Muscle layer of colon (tissue), 2 donors: ENCODE measurements at regions not wholly inside any gene's neighbourhood (a gene's known extent, or its start where the extent isn't known, plus 50 kb on each side); places are given as distances from the start of the nearest gene placed in this dataset.
"Not testable (repeated sequence)": the region's sequence is repeated elsewhere in the genome, so short reads cannot be mapped to it uniquely, and the experiment has no call there.

Experiments
- H3K27ac ChIP-seq: one replicate; pipeline ENCODE4 v1.7.0; 2013; ENCODE audit warnings: low read depth, mild to moderate bottlenecking, low read length, moderate library complexity
- H3K27me3 ChIP-seq, 2 donors: one replicate each; pipeline ENCODE4 v1.7.0; 2013; ENCODE audit warnings: low read length in 2 of 2, mild to moderate bottlenecking in 2 of 2; ENCODE audit not compliant: insufficient read depth in 2 of 2, control insufficient read depth in 1 of 2
- H3K36me3 ChIP-seq: one replicate; pipeline ENCODE4 v1.7.0; 2013; ENCODE audit warnings: mild to moderate bottlenecking, low read length; ENCODE audit not compliant: insufficient read depth
- H3K4me1 ChIP-seq: one replicate; pipeline ENCODE4 v1.7.0; 2013; ENCODE audit warnings: mild to moderate bottlenecking, low read length; ENCODE audit not compliant: insufficient read depth
- H3K4me3 ChIP-seq, 2 donors: one replicate each; pipeline ENCODE4 v1.7.0; 2013; ENCODE audit warnings: low read length in 2 of 2, low read depth in 1 of 2, mild to moderate bottlenecking in 1 of 2, moderate library complexity in 1 of 2
- H3K9ac ChIP-seq: one replicate; pipeline ENCODE4 v1.7.0; 2013; ENCODE audit warnings: low read length
- H3K9me3 ChIP-seq: one replicate; pipeline ENCODE4 v1.7.0; 2013; ENCODE audit warnings: mild to moderate bottlenecking, low read length
- donor health status: abdominal sarcoma.
- donor health status: Adenocarcinoma of cecum.

GRCh38 chr5:116885825-116886224 lies 311.2 kb upstream of the SEMA6A start:
- no peaks in the 10 kb centered on the region for H3K4me1 ChIP-seq
- no peaks in the 10 kb centered on the region for H3K27me3 ChIP-seq
- H3K4me3 ChIP-seq = no peak overlapping the region
- no peak overlapping the region for H3K9ac ChIP-seq
- no peaks in the 10 kb centered on the region for H3K9me3 ChIP-seq
- H3K36me3 ChIP-seq = no peaks in the 10 kb centered on the region
- H3K27ac ChIP-seq = no peak overlapping the region

GRCh38 chr5:116883875-116884274 lies 309.3 kb upstream of the SEMA6A start:
- H3K9me3 ChIP-seq = no peaks in the 10 kb centered on the region
- H3K36me3 ChIP-seq = no peaks in the 10 kb centered on the region
- no peaks in the 10 kb centered on the region for H3K27me3 ChIP-seq
- H3K4me3 ChIP-seq = no peak overlapping the region
- no peaks in the 10 kb centered on the region for H3K4me1 ChIP-seq
- no peak overlapping the region for H3K27ac ChIP-seq
- no peak overlapping the region for H3K9ac ChIP-seq

GRCh38 chr5:116881921-116882531 lies 307.4 kb upstream of the SEMA6A start:
- no peaks in the 10 kb centered on the region for H3K36me3 ChIP-seq
- no peaks in the 10 kb centered on the region for H3K9me3 ChIP-seq
- no peaks in the 10 kb centered on the region for H3K27me3 ChIP-seq
- H3K4me1 ChIP-seq = no peaks in the 10 kb centered on the region
- H3K4me3 ChIP-seq = no peak overlapping the region
- H3K27ac ChIP-seq = no peak overlapping the region
- no peak overlapping the region for H3K9ac ChIP-seq

- Histone ChIP-seq H3K4me1 (no peaks in the 10 kb centered on the region), H3K9ac (no peak overlapping the region), H3K27me3 (no peaks in the 10 kb centered on the region), H3K4me3 (no peak overlapping the region), H3K27ac (no peak overlapping the region), H3K36me3 (no peaks in the 10 kb centered on the region), H3K9me3 (no peaks in the 10 kb centered on the region)
These were observed 306.0 kb upstream of the SEMA6A start for GRCh38 chr5:116880601-116881000.

- Histone ChIP-seq H3K4me1 (no peaks in the 10 kb centered on the region), H3K9ac (no peak overlapping the region), H3K36me3 (no peaks in the 10 kb centered on the region), H3K27ac (no peak overlapping the region), H3K27me3 (no peaks in the 10 kb centered on the region), H3K4me3 (no peak overlapping the region), H3K9me3 (no peaks in the 10 kb centered on the region)
These were observed 305.5 kb upstream of the SEMA6A start for GRCh38 chr5:116880150-116880549.

- Histone ChIP-seq H3K27me3 (no peaks in the 10 kb centered on the region), H3K9ac (no peak overlapping the region), H3K4me3 (no peak overlapping the region), H3K9me3 (no peaks in the 10 kb centered on the region), H3K27ac (no peak overlapping the region), H3K4me1 (no peaks in the 10 kb centered on the region), H3K36me3 (no peaks in the 10 kb centered on the region)
These were observed 301.7 kb upstream of the SEMA6A start for GRCh38 chr5:116876240-116876840.

- Histone ChIP-seq H3K4me1 (no peaks in the 10 kb centered on the region), H3K4me3 (no peak overlapping the region), H3K9ac (no peak overlapping the region), H3K9me3 (no peaks in the 10 kb centered on the region), H3K27ac (no peak overlapping the region), H3K27me3 (no peaks in the 10 kb centered on the region), H3K36me3 (no peaks in the 10 kb centered on the region)
These were observed 298.4 kb upstream of the SEMA6A start for GRCh38 chr5:116872986-116873385.

- no peaks in the 10 kb centered on the region for H3K9me3 ChIP-seq
- no peaks in the 10 kb centered on the region for H3K36me3 ChIP-seq
- no peaks in the 10 kb centered on the region for H3K4me1 ChIP-seq
- no peak overlapping the region for H3K27ac ChIP-seq
- H3K9ac ChIP-seq = no peak overlapping the region
- H3K27me3 ChIP-seq = no peaks in the 10 kb centered on the region
- no peak overlapping the region for H3K4me3 ChIP-seq
These were observed 297.9 kb upstream of the SEMA6A start for GRCh38 chr5:116872486-116872885.

GRCh38 chr5:116867825-116868224 lies 293.2 kb upstream of the SEMA6A start:
- H3K36me3 ChIP-seq, H3K4me1 ChIP-seq, H3K9ac ChIP-seq, H3K27ac ChIP-seq, H3K4me3 ChIP-seq, H3K9me3 ChIP-seq, H3K27me3 ChIP-seq: not testable (repeated sequence)

- Histone ChIP-seq H3K4me1 (no peaks in the 10 kb centered on the region), H3K27ac (no peak overlapping the region), H3K36me3 (no peaks in the 10 kb centered on the region), H3K4me3 (no peak overlapping the region), H3K27me3 (no peaks in the 10 kb centered on the region), H3K9me3 (no peaks in the 10 kb centered on the region), H3K9ac (no peak overlapping the region)
These were observed 291.0 kb upstream of the SEMA6A start for GRCh38 chr5:116865651-116866050.

GRCh38 chr5:116864838-116865190 lies 290.2 kb upstream of the SEMA6A start:
- no peak overlapping the region for H3K27ac ChIP-seq
- H3K9ac ChIP-seq = no peak overlapping the region
- no peaks in the 10 kb centered on the region for H3K36me3 ChIP-seq
- H3K4me1 ChIP-seq = no peaks in the 10 kb centered on the region
- no peaks in the 10 kb centered on the region for H3K9me3 ChIP-seq
- H3K4me3 ChIP-seq = no peak overlapping the region
- no peaks in the 10 kb centered on the region for H3K27me3 ChIP-seq

GRCh38 chr5:116864157-116864837 lies 289.7 kb upstream of the SEMA6A start:
- H3K27me3 ChIP-seq = no peaks in the 10 kb centered on the region
- no peak overlapping the region for H3K27ac ChIP-seq
- H3K4me1 ChIP-seq = no peaks in the 10 kb centered on the region
- H3K36me3 ChIP-seq = no peaks in the 10 kb centered on the region
- no peak overlapping the region for H3K4me3 ChIP-seq
- no peak overlapping the region for H3K9ac ChIP-seq
- no peaks in the 10 kb centered on the region for H3K9me3 ChIP-seq
